ENCODE measurements at regions not wholly inside any gene's neighbourhood (a gene's known extent, or its start where the extent isn't known, plus 50 kb on each side); places are given as distances from the start of the nearest gene placed in this dataset.

DNA sequence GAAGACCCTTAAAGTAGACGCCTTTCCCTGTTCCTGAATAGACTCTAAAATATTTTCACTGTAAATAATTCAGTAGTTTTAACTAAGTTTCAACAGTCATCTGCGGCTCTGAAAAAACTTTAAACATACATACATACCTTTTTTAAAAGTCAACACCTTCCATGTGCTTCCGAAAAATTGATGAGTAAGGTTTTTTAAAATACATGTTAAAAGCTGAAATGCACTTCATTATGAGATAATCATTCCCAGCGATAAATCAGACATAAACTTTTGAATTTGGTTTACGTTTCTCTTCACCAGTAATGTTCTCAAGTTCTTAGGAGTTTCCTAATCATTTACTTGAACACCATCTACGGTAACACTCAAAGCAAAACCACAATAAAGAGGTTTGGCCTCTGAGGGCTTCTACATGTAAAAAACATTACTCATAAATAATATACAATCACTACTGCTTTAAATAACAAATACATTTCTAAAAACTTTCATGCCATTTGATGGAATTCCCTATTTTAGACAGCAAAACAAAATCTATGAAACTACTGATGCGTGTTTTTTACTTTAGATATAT is 403.5 kb downstream of the SHQ1 start:
- H3K9me3 ChIP-seq = no peaks in the 10 kb centered on the region
- H3K27ac ChIP-seq = no peak overlapping the region
- H3K4me1 ChIP-seq = peaks cover 23 to 36% of the 10 kb centered on the region in 2 donors
- in situ Hi-C loops (cut with MboI; ENCODE audit: low sequenced_read_pairs in 4 of 4) (loop anchor here in 1 of 4 donors (10.0 kb wide), 1 partner anchor 380 kb away; no protein-coding TSS in a partner anchor), intact Hi-C loops (cut with DNase I; ENCODE audit: low total_unique reads) (loop anchor here (5.0 to 10.0 kb wide), 7 partner anchors 62 to 1180 kb away; partner anchors contain the start of genes PDZRN3 and PPP4R2)
- no peak overlapping the region for H3K4me3 ChIP-seq
- no peak for TF ChIP-seq POLR2A (IDR thresholded peaks at IDR 0.05)
- TF ChIP-seq, protein P1, sequence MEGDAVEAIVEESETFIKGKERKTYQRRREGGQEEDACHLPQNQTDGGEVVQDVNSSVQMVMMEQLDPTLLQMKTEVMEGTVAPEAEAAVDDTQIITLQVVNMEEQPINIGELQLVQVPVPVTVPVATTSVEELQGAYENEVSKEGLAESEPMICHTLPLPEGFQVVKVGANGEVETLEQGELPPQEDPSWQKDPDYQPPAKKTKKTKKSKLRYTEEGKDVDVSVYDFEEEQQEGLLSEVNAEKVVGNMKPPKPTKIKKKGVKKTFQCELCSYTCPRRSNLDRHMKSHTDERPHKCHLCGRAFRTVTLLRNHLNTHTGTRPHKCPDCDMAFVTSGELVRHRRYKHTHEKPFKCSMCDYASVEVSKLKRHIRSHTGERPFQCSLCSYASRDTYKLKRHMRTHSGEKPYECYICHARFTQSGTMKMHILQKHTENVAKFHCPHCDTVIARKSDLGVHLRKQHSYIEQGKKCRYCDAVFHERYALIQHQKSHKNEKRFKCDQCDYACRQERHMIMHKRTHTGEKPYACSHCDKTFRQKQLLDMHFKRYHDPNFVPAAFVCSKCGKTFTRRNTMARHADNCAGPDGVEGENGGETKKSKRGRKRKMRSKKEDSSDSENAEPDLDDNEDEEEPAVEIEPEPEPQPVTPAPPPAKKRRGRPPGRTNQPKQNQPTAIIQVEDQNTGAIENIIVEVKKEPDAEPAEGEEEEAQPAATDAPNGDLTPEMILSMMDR (IDR thresholded peaks at IDR 0.05 in 4 of 5, conservative IDR thresholded peaks at IDR 0.05 in 1 of 5) = no peak
- no peaks in the 10 kb centered on the region for H3K36me3 ChIP-seq
- ATAC-seq (no peak), DNase-seq (no peak)
- no peaks in the 10 kb centered on the region for H3K27me3 ChIP-seq

DNA sequence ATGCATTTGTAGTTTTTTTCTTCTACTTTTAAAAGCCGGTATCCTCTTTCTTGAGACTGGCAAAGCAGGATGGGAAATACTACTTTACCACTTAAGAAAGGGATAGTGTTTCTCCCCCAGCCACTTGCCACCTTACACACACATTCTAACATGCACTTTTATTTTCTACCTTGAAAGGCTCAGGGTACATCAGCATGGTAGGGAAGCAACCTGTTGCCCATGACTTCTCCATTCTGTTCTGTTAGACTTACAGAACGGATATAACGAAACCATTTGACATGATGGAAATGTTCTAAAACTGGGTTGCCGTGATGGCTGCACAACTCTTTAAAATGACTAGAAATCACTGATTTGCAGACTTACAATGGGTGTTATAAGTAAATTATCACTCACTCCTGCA is 405.5 kb downstream of the SHQ1 start:
- intact Hi-C loops (cut with DNase I; ENCODE audit: low total_unique reads) = loop anchor here (10.0 kb wide), 4 partner anchors 198 to 1182 kb away; partner anchors contain the start of genes PDZRN3 and PPP4R2
- TF ChIP-seq POLR2A (IDR thresholded peaks at IDR 0.05) = no peak
- TF ChIP-seq, protein P1 (IDR thresholded peaks at IDR 0.05 in 4 of 5, conservative IDR thresholded peaks at IDR 0.05 in 1 of 5) = no peak
- ATAC-seq (no peak), DNase-seq (no peak)
- Histone ChIP-seq H3K4me3 (no peak overlapping the region), H3K9me3 (no peaks in the 10 kb centered on the region), H3K36me3 (no peaks in the 10 kb centered on the region), H3K4me1 (peaks cover 39 to 52% of the 10 kb centered on the region in 2 donors), H3K27me3 (no peaks in the 10 kb centered on the region), H3K27ac (no peak overlapping the region)
- in situ Hi-C loops (cut with MboI; ENCODE audit: low sequenced_read_pairs in 4 of 4) = loop anchor here in 1 of 4 donors (10.0 kb wide), 1 partner anchor 382 kb away; no protein-coding TSS in a partner anchor

DNA sequence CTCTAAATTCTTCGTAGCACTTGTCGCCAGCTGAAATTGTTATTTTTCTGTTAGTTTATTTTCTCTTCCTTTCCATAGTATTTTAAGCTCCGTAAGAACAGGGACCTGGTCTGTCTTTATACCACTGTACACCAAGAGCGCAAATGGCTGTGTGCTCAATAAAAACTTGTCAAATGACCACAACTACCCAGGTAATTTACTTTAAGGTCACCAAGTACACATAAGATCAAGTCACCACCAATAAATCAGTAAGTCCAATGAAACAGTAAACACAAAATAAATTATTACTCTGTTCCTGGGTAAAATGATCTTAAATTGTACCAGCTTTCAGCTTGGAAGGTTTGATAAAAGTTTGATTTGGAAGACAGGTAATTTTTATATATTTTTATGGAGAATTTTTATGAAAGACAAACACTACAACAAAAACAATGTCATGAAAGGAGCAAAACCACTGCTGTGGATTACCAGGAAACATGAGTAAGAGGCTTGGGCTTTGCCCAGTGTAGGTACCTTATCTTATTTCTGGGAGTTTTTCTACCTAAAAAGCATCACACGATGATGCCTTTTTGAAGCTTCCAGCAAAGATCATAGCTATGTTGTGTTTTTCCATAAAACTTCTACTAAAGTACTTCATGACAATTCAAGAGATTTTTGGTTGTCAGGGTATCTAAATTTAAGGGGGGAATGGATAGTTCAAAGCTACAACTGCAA is 406.8 kb downstream of the SHQ1 start:
- H3K27ac ChIP-seq = no peak overlapping the region
- intact Hi-C loops (cut with DNase I; ENCODE audit: low total_unique reads) (loop anchor here (10.0 kb wide), 4 partner anchors 197 to 1183 kb away; partner anchors contain the start of genes PDZRN3 and PPP4R2), in situ Hi-C loops (cut with MboI; ENCODE audit: low sequenced_read_pairs in 4 of 4) (loop anchor here in 1 of 4 donors (10.0 kb wide), 1 partner anchor 383 kb away; no protein-coding TSS in a partner anchor)
- no peak for ATAC-seq
- no peaks in the 10 kb centered on the region for H3K27me3 ChIP-seq
- no peaks in the 10 kb centered on the region for H3K36me3 ChIP-seq
- H3K4me1 ChIP-seq = peaks cover 49 to 62% of the 10 kb centered on the region in 2 donors
- no peak for DNase-seq
- TF ChIP-seq, protein P1 (IDR thresholded peaks at IDR 0.05 in 4 of 5, conservative IDR thresholded peaks at IDR 0.05 in 1 of 5) = no peak
- no peak for TF ChIP-seq POLR2A (IDR thresholded peaks at IDR 0.05)
- H3K9me3 ChIP-seq = no peaks in the 10 kb centered on the region
- no peak overlapping the region for H3K4me3 ChIP-seq

DNA sequence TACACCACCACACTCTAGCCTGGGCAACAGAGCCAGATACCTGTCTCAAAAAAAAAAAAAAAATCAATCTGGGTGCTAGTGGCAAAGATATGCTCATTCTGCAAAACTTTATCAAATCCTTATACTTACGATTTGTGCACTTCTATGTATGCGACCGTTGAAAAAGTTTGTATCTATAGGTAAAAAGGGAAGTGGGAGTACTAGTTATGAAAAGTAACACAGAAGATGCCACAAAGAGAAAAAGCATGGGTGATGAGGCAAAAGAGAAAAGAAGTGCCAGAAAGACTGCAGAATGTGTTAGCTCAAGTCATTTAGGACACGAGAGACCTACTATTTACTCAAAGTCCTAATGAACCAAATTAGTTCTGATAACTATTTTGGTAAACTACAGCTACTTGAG is 407.8 kb downstream of the SHQ1 start:
- no peaks in the 10 kb centered on the region for H3K36me3 ChIP-seq
- ATAC-seq = no peak
- DNase-seq = no peak
- in situ Hi-C loops (cut with MboI; ENCODE audit: low sequenced_read_pairs in 4 of 4) (loop anchor here in 1 of 4 donors (10.0 kb wide), 1 partner anchor 384 kb away; no protein-coding TSS in a partner anchor), intact Hi-C loops (cut with DNase I; ENCODE audit: low total_unique reads) (loop anchor here (10.0 kb wide), 4 partner anchors 196 to 1184 kb away; partner anchors contain the start of genes PDZRN3 and PPP4R2)
- peaks cover 43 to 53% of the 10 kb centered on the region in 2 donors for H3K4me1 ChIP-seq
- no peak overlapping the region for H3K4me3 ChIP-seq
- no peak for TF ChIP-seq POLR2A (IDR thresholded peaks at IDR 0.05)
- TF ChIP-seq, protein P1 (IDR thresholded peaks at IDR 0.05 in 4 of 5, conservative IDR thresholded peaks at IDR 0.05 in 1 of 5) = no peak
- no peaks in the 10 kb centered on the region for H3K9me3 ChIP-seq
- H3K27me3 ChIP-seq = no peaks in the 10 kb centered on the region
- H3K27ac ChIP-seq = no peak overlapping the region

Data from gastrocnemius medialis (tissue), 4 donors.